HL-60 (cell line): ENCODE measurements at regions not wholly inside any gene's neighbourhood (a gene's known extent, or its start where the extent isn't known, plus 50 kb on each side); places are given as distances from the start of the nearest gene placed in this dataset.

Experiments
- SPI1 ChIP-seq: IDR thresholded peaks from 2 replicates; pipeline ENCODE4 v1.6.1; 2012; ENCODE audit warnings: low read depth, mild to moderate bottlenecking, borderline replicate concordance
- TF ChIP-seq, protein P1 (sequence below): IDR thresholded peaks from one replicate; pipeline ENCODE4 v1.5.1; 2011; ENCODE audit warnings: low read length, control low read depth, inconsistent platforms; ENCODE audit not compliant: insufficient read depth
- TF ChIP-seq, protein P2 (sequence below): IDR thresholded peaks from 2 replicates; pipeline ENCODE4 v1.6.1; 2012; ENCODE audit warnings: low read depth; ENCODE audit not compliant: insufficient replicate concordance

DNA sequence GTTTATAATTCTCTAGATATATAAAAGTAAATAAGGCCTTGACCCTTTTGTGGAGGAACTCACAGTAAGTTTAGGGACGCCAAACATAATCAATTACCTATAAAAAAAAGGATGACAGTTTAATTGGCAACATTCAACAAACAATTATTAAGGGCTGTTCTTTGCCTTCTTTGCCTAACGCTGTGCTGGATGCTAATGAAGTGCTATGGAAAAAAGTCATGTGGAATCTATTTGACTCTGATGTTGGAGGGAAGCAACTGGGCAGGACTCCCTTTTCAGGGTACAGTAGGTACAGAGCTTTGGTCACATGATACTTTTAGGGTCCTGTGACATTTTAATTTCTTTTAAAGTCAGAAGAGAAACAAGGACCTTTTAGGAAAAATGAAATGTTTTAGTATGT lies 91.1 kb downstream of the PCDH7 start:
- TF ChIP-seq, protein P1, sequence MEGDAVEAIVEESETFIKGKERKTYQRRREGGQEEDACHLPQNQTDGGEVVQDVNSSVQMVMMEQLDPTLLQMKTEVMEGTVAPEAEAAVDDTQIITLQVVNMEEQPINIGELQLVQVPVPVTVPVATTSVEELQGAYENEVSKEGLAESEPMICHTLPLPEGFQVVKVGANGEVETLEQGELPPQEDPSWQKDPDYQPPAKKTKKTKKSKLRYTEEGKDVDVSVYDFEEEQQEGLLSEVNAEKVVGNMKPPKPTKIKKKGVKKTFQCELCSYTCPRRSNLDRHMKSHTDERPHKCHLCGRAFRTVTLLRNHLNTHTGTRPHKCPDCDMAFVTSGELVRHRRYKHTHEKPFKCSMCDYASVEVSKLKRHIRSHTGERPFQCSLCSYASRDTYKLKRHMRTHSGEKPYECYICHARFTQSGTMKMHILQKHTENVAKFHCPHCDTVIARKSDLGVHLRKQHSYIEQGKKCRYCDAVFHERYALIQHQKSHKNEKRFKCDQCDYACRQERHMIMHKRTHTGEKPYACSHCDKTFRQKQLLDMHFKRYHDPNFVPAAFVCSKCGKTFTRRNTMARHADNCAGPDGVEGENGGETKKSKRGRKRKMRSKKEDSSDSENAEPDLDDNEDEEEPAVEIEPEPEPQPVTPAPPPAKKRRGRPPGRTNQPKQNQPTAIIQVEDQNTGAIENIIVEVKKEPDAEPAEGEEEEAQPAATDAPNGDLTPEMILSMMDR = no peak
- TF ChIP-seq SPI1 = no peak
- TF ChIP-seq, protein P2, sequence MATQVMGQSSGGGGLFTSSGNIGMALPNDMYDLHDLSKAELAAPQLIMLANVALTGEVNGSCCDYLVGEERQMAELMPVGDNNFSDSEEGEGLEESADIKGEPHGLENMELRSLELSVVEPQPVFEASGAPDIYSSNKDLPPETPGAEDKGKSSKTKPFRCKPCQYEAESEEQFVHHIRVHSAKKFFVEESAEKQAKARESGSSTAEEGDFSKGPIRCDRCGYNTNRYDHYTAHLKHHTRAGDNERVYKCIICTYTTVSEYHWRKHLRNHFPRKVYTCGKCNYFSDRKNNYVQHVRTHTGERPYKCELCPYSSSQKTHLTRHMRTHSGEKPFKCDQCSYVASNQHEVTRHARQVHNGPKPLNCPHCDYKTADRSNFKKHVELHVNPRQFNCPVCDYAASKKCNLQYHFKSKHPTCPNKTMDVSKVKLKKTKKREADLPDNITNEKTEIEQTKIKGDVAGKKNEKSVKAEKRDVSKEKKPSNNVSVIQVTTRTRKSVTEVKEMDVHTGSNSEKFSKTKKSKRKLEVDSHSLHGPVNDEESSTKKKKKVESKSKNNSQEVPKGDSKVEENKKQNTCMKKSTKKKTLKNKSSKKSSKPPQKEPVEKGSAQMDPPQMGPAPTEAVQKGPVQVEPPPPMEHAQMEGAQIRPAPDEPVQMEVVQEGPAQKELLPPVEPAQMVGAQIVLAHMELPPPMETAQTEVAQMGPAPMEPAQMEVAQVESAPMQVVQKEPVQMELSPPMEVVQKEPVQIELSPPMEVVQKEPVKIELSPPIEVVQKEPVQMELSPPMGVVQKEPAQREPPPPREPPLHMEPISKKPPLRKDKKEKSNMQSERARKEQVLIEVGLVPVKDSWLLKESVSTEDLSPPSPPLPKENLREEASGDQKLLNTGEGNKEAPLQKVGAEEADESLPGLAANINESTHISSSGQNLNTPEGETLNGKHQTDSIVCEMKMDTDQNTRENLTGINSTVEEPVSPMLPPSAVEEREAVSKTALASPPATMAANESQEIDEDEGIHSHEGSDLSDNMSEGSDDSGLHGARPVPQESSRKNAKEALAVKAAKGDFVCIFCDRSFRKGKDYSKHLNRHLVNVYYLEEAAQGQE = no peak
